Activated CD8-positive, alpha-beta memory T cell treated with anti-CD3 and anti-CD28 coated beads for 48 hours (primary cell): ENCODE measurements at regions not wholly inside any gene's neighbourhood (a gene's known extent, or its start where the extent isn't known, plus 50 kb on each side); places are given as distances from the start of the nearest gene placed in this dataset.

ENCODE experiments used
- DNase-seq, 3 experiments: peaks; one replicate each; pipeline ENCODE4 v3.0.0-alpha.2; 2020; ENCODE audit warnings: low read depth in 2 of 3, low spot score in 2 of 3

DNA sequence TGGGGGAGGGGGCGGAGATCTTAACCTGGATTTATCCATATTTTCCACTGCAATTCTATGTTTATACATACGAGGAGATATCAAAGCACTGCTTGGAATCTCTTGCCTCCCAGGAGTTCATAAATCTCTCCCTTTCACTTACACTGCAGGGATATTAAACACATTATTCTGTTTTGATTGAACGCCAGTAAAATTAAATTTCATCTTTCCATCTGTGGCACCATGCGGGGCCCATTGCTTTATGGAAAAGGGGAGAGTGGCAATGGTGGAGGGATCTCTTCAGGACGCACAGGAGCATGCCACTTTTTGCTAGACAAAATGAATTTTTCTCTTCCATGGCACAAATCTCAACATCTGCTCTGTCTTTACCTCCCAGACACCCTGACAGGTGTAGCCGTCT lies 648.0 kb upstream of the PLXNA2 start:
- no peak for DNase-seq

DNA sequence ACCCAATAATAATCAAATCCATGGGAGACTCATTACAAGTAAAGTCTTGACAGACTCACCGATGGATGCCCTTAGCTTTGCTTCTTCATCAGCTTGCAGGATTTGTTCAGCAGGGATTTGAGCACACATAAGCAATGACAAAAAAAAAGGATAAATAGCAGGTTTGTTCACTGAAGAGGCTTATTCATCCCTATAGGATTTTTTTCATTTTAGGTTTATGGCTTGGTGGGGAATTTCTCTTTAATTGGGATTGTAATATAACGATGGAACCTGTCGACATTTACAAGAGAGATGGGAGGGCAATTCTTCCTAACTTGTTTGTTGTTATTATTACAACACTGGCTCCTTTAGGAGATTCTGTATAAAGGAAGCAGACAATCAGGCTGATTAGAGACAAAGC lies 649.1 kb upstream of the PLXNA2 start:
- no peak for DNase-seq

DNA sequence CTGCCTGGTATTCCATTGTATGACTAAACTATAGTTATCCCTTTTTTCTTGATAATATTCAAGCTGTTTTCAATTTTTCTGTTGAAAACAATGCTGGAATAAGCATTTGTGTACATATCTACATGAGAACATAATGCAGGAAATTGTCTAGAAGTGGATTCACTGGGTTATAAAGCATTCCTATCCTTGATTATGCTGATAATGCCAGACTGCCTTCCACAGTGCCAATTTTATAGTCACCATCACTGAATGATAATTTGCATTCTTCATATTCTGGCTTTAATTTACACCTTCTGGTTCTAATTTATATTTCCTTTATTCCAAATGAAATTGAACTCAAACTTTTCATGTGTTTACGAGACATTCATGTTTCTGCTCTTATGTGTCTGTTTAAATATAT lies 651.0 kb upstream of the PLXNA2 start:
- no peak for DNase-seq

DNA sequence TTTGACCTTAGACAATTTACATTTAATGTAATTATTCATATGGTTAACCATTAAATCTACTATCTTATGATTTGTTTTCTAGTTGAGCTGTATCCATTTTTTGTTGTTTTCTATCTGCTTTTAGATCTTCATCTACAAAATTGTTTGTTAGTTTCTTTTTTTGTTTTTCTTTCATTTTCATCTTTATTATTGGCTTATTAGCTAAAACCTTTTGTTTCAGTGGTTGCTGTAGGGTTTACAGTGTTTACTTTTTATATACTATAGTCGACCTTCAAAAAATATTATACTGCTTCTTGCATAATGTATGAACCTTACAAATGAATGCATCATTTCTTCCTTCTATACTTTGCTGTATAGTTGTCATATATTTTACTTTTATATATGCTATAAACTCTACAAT lies 651.6 kb upstream of the PLXNA2 start:
- no peak for DNase-seq

DNA sequence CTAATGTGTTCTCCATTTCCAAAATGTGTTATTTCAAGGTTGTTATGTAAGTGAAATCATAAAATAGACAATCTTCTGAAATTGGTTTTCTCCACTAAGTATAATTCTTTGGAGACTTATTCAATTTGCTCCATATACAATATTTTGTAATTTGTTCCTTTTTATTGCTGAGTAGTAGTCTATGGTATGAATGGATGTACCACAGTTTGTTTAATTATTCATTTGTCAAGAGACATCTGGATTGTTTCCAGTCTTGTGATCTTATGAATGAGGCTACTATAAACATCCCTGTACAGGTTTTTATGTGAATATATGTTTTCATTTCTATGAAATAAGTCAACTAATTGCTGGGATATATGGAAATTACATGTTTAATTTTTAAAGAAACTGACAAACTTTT lies 652.6 kb upstream of the PLXNA2 start:
- no peak for DNase-seq

DNA sequence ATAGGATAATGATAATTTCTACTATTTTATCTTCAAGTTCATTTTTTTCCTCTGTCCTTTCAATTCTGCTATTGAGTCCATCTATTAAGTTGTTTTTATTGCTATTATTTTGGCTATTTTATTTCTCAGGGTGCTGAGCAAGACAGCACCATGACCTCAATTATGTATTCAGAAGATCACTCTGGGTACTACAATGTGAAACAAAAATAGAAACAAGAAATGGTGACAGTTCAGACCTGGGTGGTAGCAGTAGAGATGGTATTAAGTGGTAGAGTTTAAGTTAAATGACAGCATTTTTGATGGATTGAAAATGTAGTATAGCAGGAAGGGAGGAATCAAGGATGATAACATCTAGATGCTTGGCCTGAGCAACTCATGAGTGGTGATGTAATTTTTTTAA lies 655.3 kb upstream of the PLXNA2 start:
- no peak for DNase-seq

DNA sequence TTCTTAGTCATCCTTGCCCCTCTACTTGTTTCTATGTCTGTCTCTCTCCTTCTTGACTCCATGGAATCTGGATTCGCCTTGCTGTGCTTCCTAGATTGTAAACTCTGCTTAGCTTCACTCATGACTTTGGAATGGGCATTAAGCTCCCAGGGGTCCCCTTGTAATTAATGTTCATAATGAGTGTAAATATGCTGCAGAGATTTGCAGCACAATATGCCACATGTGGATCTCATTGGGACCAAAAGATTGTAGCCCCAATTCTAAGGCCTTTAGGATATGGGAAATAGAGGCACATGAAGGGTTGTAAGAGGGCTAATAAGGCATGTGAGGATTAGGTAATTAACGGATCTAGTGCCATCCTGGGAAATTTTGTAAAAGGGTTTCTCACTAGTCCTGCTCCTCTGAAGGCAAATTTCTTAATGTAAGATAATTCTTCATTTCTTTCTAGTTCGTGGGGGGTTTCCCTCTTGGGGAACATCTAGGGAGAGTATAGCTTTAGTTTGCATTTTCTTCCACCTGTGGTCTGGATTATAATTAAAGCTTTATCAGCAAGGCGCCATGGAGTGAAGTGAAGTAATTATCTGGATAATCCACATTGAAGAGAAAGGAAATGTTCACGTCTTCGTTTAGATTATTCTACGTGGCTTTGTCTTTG lies 659.2 kb upstream of the PLXNA2 start:
- no peak for DNase-seq

DNA sequence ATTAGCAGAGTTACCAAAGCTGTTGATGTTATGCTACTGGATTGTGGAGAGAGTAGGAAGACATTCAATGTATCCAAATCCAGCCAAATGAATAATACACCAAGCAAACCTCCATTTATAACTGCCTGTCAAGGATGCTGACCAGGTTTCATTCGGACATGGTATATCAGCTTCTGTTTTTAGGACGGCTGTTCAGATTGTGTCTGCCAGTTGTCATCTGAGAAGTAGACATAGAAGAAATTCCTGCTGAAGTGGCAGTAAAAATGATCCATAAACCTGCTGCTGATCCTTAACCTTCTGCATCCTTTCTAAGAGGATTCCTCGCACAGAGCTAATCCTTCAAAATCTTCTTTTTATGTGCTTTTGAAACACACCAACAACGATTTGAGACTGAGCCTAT lies 663.6 kb upstream of the PLXNA2 start:
- DNase-seq, result no peak

DNA sequence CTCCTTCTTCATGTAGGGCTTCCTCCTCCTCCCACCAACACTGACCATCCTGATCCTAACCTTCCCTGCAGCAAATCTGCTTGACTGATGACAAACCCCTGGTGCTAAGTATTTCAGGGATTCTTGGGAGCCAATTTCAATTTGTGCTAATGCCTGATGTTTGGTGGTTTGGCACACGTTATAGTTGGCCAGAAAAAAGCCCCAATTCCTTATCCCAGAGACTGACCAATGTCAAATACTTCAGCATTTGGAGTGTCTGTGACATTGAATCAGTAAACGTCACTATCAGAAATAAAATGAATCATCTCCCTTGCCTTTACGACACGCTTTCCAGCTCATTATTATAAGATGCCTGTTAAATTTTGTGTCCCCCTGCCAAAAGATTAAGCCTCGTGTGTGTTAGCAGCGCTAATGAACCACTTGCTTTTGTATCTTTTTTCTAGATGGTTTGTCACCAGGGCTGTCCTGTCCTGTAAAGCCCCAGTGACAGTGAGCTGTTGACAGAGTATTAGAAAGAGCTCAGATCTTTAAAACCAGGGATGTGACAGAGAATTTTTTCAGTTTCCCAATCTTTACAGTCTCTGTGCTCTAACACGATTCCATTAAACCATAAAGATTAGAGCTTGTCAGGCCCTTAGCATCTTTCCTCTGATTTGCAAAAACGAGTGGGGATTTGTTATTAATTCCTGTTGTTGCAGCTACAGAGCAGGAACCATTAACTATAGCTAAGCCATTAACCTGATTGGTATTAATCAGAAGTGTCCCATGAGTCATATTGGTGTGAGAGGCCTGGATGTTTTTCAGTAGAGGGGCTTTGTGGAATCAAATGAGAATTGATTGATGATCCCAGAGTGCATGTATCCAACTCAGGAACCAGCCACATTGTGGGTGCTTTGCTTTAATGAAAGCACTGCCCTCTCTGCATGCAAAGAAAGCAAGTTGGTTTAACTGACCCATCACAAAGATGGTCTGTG lies 665.1 kb upstream of the PLXNA2 start:
- no peak for DNase-seq

DNA sequence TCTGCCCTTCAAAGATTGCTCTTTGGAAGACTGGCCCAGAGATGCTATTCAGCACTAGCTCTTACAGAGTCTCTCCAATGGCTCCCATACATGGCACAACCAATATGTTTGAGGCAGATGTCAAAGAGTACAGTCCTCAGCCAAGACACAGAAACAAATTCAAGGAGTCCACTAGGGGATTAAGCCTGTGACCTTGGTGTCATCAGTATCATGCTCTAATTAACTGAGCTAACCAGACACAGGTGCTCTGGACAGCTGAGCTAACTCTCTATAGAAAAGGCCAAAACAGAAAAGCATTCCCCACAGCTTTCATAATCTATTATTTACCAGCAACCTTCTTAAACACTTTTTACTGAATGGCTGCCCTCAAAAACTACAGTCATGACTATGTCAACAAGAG lies 666.0 kb upstream of the PLXNA2 start:
- no peak for DNase-seq

DNA sequence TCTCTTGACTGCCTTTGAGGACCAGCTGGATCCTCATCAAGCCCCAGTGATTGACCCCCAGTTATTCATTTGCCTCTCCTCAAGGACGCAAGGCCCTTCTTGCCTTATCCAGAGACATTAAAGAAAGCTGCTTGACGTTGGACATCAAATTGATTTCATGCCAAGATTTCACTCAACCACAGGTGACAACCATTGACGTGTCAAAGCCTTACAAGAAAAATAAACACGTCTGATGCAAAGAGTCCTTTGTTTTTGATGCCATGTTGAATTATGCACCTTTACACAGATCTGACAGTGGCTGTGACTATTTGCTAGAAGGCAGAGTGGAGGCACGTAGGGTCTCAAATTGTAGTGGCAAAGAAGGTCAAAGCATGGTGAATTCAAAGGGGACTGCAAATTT lies 666.2 kb upstream of the CAMK1G start:
- DNase-seq, result no peak

DNA sequence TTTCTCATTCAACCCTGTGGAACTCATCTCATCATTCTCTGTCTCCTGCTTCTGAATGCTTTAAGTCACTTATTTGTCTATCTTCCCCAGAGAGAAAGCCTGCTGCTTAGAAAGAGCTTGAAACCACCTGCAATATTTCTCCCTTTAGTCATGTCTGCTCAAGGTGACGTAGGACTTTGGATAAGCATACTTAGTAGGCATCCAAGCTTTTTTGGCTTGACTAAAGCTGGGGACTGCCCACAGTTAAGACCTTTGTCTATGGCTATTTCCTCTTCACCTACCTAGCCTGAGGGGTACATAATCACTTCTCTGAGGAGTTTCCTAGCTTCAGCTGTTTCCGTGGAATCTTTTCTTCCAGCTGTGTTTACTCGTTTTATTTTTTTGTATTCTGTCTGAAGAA lies 665.8 kb upstream of the CAMK1G start:
- DNase-seq, result no peak

DNA sequence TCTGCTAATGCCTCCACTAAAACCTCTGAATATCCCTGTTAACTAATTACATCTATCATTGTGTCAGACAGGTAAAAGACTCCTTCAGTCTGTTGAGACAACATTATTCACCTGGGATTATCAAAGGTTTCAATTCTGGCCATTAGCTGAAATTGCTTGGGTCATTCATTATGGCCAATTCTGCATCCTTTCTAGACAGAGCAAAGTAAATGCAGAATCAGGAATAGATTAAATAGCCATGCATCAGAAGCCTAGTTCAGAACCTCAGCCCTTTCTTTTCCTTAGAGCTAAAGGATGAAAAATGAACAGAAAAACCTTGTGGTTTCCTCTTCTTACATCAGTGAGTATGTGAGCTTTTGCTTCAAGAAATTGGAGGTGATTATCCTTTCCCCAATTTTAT lies 665.4 kb upstream of the CAMK1G start:
- no peak for DNase-seq

DNA sequence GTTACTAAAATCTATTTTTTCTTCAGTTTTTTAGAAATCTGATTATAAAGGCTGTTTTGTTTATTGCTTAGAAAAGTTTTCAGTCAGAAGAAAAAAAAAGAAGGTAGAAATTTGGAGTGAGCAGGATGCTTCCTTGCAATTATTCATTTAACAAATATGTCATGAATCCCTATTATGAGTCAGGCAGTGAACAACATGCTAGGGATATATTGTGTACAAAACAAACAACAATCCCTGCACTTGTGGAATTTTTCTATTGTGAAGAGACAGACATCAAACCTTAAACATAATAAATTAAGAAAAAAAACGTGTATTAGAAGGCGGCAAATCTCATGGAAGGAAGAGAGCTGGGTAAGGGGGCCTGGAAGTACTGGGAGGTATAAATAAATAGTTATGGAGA lies 664.1 kb upstream of the CAMK1G start:
- DNase-seq, result no peak

DNA sequence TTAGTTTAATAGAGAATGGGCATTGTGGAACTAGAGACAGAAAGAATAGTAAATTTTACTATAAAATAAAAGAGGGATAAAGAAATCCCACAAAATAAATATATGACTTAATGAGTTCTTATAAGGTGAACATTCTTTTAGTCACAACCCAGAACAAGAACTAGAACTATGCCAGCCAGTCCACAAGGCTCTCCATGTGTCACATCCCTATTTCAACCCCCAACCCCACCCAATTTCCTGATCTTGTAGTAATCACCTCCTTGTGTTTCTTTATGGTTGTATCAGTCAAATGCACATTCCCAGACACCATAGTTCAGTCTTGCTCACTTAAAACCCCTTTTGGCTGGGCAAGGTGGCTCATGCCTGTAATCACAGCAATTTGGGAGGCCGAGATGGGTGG lies 662.3 kb upstream of the CAMK1G start:
- DNase-seq, result no peak

DNA sequence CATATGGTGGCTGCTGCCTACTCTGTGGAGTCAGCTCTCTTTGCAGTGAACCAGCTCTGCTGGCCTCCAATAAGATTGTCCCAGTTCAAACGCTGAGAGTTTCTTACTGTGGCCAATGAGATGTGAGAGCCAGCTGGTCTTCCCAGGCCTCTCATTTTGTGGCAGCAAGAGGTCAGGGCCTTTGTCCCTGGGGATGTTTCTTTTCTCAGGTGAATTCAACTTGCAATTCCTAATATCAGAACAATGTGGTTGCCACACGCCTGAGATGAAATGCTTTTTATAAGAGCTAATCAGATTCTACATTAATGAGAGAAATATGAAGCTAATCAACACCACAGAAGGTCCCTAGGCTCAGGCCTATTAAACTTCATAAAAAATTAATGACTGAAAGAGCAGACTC lies 660.1 kb upstream of the CAMK1G start:
- no peak for DNase-seq

DNA sequence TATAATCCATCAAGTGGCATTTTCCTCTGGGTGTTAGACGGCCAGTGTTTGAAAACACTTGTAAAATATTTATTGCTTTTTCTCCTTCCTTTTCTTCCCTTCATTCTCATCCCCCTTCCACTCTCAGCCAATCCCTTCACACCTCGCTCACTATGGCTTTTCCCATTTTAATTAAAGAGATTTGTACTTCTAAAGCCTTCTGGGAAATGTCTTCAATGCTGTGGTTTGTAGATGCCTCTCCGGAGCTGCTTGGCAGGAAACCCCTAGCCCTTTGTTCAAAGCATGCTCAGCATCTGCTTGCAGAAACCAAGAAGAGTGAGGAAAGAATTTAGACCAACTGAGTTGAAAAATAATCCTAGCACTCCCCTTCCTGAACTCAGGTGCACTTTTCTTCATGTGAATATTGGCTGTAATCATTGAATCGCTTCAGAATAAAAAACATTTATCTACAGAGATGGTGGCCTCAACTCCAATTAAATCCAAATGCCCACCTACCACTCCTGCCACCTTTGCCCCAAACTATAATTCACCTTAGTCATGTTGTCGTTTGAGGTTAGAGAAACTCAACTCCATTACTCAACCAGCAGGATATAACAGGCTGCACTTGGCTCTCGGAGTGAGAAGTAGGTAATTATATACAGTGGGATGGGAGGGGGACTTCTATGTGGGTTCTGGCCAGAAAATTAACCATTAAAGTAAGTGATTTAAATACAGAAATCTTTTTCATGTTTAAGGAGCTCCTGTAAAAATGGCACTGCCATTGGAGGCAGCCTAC lies 659.4 kb upstream of the CAMK1G start:
- DNase-seq, result no peak

DNA sequence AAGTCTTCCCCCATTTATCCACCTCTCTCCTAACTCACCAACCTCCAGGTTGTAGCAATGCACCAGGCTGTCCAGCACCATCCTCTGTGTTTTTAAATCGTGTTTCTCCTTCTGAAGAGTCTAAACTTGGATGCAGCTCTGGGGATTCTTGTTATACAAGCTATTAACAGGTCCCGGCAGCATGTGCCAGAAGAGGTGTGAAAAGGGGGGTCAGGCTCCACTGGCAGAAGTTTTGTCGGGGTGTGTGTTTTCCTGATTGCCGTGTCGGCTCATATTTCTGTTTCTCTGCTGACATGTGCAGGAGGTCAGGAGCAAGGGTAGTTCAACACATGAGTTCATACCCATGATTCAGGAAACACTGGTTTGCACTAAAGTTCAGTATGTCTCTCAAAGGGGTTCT lies 658.6 kb upstream of the CAMK1G start:
- no peak for DNase-seq

DNA sequence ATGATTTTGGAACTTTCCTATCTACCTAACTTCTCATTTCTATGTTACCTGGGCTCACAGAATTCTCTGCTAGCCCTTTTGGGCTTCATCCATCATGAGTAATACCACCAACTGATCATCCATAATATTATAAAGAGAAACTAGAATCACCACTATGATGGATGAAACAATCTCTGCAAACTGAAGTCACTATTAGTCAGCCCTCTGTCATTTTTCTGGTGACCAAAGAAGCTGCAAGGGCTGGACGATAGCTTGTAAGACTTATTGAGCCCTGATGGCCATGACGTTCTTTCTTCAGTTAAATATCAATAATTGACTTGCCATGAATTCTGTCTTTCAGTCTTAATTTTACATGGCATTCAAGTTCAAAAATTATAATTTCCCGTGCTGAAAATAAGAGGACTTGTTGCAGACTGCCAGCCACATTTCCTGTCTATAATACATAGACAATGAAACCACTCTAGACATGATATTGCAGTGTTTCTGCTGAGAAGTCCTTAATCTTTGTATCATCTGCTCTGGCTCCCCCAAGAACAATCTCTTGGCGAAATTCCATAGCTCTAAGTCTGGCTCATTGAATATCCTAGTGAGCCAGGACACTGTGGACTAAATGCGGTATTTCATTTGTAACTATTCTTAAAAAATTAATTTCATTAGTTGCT lies 655.0 kb upstream of the CAMK1G start:
- DNase-seq, result no peak

DNA sequence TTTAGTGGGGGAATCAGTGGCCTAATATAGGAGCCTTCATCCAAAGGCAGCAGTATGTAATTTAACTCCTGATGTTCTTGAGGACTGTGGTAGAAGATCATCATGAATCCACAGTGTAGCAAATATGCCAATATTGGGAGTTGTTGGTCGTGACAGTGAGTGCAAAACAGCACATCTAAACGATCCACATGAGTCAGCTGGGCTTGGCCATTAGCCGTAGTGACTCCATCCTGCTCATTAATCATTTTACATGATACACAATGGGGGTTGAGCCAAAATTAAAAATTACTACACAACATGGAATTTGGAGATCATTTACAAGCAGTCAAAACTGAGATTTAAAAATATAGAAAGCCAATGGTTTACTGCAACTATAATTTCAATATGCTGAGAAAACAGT lies 653.9 kb upstream of the CAMK1G start:
- DNase-seq, result no peak

DNA sequence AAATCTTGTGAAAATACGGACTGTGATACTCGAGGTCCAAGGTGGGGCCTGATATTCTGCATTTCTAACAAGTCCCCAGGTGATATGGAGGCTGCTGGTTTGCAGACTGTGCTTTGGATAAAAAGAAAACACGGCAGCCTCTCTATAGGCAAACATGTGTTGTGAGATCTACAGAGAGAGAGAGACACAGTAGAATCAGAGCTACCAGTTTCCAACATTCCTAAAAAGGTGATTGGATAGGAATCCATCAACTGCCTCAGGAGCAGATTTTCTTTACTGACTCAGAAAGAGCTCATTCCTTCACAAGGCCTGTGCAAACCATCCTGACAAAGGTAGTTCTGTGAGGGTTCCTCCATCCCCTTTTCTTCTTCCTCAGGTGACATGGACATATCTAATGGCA lies 651.6 kb upstream of the CAMK1G start:
- no peak for DNase-seq
